ENCODE measurements at regions not wholly inside any gene's neighbourhood (a gene's known extent, or its start where the extent isn't known, plus 50 kb on each side); places are given as distances from the start of the nearest gene placed in this dataset.

GRCh38 chr3:66778777-66779176 is 219.3 kb upstream of the KBTBD8 start:
- no peak for DNase-seq (ENCODE audit: extremely low read depth in 1 of 11, low read depth in 9 of 11, low spot score in 4 of 11)

- no peak for DNase-seq (ENCODE audit: extremely low read depth in 1 of 11, low read depth in 9 of 11, low spot score in 4 of 11)
Measured at GRCh38 chr3:66785191-66785909, 212.8 kb upstream of the KBTBD8 start.

- peak in 6 of 11 donors; percentile 16 to 51 (median 28) for DNase-seq (ENCODE audit: extremely low read depth in 1 of 11, low read depth in 9 of 11, low spot score in 4 of 11)
Measured at GRCh38 chr3:66789580-66790237, 208.4 kb upstream of the KBTBD8 start.

- DNase-seq (ENCODE audit: extremely low read depth in 1 of 11, low read depth in 9 of 11, low spot score in 4 of 11), result no peak
Measured at GRCh38 chr3:66792086-66792485, 206.0 kb upstream of the KBTBD8 start.

GRCh38 chr3:66795365-66795764 is 202.7 kb upstream of the KBTBD8 start:
- no peak for DNase-seq (ENCODE audit: extremely low read depth in 1 of 11, low read depth in 9 of 11, low spot score in 4 of 11)

- no peak for DNase-seq (ENCODE audit: extremely low read depth in 1 of 11, low read depth in 9 of 11, low spot score in 4 of 11)
Measured at GRCh38 chr3:66796343-66796742, 201.8 kb upstream of the KBTBD8 start.

GRCh38 chr3:66797889-66798560 is 200.1 kb upstream of the KBTBD8 start:
- DNase-seq (ENCODE audit: extremely low read depth in 1 of 11, low read depth in 9 of 11, low spot score in 4 of 11), result peak in 8 of 11 donors; percentile 36 to 71 (median 54)

- DNase-seq (ENCODE audit: extremely low read depth in 1 of 11, low read depth in 9 of 11, low spot score in 4 of 11), result no peak
Measured at GRCh38 chr3:66800941-66801545, 197.1 kb upstream of the KBTBD8 start.

GRCh38 chr3:66803206-66803605 is 194.9 kb upstream of the KBTBD8 start:
- no peak for DNase-seq (ENCODE audit: extremely low read depth in 1 of 11, low read depth in 9 of 11, low spot score in 4 of 11)

GRCh38 chr3:66803721-66804695 is 194.1 kb upstream of the KBTBD8 start:
- DNase-seq (ENCODE audit: extremely low read depth in 1 of 11, low read depth in 9 of 11, low spot score in 4 of 11), result no peak

- no peak for DNase-seq (ENCODE audit: extremely low read depth in 1 of 11, low read depth in 9 of 11, low spot score in 4 of 11)
Measured at GRCh38 chr3:66808891-66809594, 189.1 kb upstream of the KBTBD8 start.

- no peak for DNase-seq (ENCODE audit: extremely low read depth in 1 of 11, low read depth in 9 of 11, low spot score in 4 of 11)
Measured at GRCh38 chr3:66809595-66809958, 188.5 kb upstream of the KBTBD8 start.

GRCh38 chr3:66812136-66812535 is 186.0 kb upstream of the KBTBD8 start:
- DNase-seq (ENCODE audit: extremely low read depth in 1 of 11, low read depth in 9 of 11, low spot score in 4 of 11), result no peak

- no peak for DNase-seq (ENCODE audit: extremely low read depth in 1 of 11, low read depth in 9 of 11, low spot score in 4 of 11)
Measured at GRCh38 chr3:66812741-66813140, 185.4 kb upstream of the KBTBD8 start.

GRCh38 chr3:66816090-66816761 is 181.9 kb upstream of the KBTBD8 start:
- peak in 5 of 11 donors; percentile 23 to 54 (median 31) for DNase-seq (ENCODE audit: extremely low read depth in 1 of 11, low read depth in 9 of 11, low spot score in 4 of 11)

GRCh38 chr3:66817951-66818557 is 180.1 kb upstream of the KBTBD8 start:
- DNase-seq (ENCODE audit: extremely low read depth in 1 of 11, low read depth in 9 of 11, low spot score in 4 of 11), result no peak

- no peak for DNase-seq (ENCODE audit: extremely low read depth in 1 of 11, low read depth in 9 of 11, low spot score in 4 of 11)
Measured at GRCh38 chr3:66819993-66820501, 178.1 kb upstream of the KBTBD8 start.
